IPS-15b (cell line): ENCODE measurements at regions not wholly inside any gene's neighbourhood (a gene's known extent, or its start where the extent isn't known, plus 50 kb on each side); places are given as distances from the start of the nearest gene placed in this dataset.

Experiments
- H3K27me3 ChIP-seq: one replicate; pipeline ENCODE4 v1.6.1; 2013; ENCODE audit warnings: low read length; ENCODE audit not compliant: control insufficient read depth, insufficient read depth
- H3K36me3 ChIP-seq: one replicate; pipeline ENCODE4 v1.6.1; 2013; ENCODE audit warnings: low read length; ENCODE audit not compliant: control insufficient read depth, insufficient read depth
- H3K4me1 ChIP-seq: one replicate; pipeline ENCODE4 v1.6.1; 2013; ENCODE audit warnings: mild to moderate bottlenecking, low read length; ENCODE audit not compliant: control insufficient read depth, insufficient read depth
- H3K4me3 ChIP-seq: one replicate; pipeline ENCODE4 v1.5.1; 2013; ENCODE audit warnings: low read depth, low read length
- H3K9ac ChIP-seq: one replicate; pipeline ENCODE4 v1.6.1; 2013; ENCODE audit warnings: low read depth, mild to moderate bottlenecking, low read length
- H3K9me3 ChIP-seq: one replicate; pipeline ENCODE4 v1.6.1; 2013; ENCODE audit warnings: mild to moderate bottlenecking, low read length; ENCODE audit not compliant: control insufficient read depth, insufficient read depth

DNA sequence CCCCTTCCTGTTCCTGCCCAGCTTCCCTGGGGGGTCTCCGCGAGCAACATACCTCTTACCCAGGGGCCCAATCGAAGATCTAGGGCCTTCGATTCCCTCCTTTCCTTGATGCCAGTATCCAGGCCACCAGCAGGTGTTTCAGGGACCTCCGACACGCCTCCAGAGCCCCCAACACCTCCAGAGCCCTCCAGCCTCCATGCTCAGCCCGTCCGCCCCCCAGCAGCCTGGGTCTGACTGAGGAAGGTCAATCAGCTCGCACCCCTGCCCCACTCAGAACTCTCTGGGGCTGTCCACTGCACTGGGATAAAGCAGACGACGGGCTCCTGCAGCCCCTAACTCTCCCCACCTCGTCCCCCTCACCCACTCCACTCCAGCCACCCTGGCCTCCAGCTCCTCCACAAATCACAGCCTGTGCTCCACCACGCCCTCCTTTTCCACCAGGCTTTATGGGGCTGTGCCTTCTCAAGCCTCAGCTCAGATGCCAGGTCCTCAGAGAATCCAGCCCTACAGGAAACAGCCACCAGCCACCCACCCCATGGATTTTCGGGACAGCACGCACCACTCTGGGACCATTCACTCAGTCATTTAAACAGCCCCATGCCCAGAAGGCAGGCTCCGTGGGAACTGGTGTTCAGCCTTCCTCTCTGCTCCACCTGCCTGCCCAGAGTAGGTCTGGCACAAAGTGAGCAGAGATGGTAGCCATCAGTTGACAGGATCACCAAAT is 247.1 kb downstream of the RBFOX3 start:
- Histone ChIP-seq H3K9me3 (no peaks in the 10 kb centered on the region), H3K4me3 (no peak overlapping the region), H3K4me1 (no peaks in the 10 kb centered on the region), H3K36me3 (no peaks in the 10 kb centered on the region), H3K9ac (no peak overlapping the region), H3K27me3 (no peaks in the 10 kb centered on the region)

DNA sequence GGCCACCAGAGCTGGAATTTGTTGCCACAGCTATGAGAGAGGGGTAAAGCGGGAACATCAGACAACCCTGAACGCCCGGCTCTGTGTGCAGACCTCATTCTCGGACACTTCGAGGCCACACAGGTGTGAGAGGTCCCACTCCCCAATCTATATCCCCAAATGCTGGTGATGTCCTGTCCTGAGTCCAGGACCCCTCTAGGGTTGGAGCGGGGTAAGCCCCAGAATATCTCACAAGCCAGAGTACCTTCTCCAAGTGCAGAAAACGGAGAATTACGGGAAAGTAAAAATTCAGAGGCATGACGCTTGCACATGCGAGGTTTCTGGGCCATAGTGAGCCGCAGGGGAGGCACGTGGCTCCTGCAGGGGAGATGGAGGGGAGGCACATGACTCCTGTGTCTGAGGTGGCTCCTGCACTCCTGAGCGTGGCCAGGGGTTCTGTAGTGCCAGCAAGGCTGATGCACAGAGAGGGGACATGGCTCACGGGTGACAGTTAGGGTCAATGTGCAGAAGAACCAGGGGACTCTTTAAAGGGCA is 248.0 kb downstream of the RBFOX3 start:
- Histone ChIP-seq H3K9ac (no peak overlapping the region), H3K36me3 (no peaks in the 10 kb centered on the region), H3K27me3 (no peaks in the 10 kb centered on the region), H3K4me1 (no peaks in the 10 kb centered on the region), H3K4me3 (no peak overlapping the region), H3K9me3 (no peaks in the 10 kb centered on the region)

DNA sequence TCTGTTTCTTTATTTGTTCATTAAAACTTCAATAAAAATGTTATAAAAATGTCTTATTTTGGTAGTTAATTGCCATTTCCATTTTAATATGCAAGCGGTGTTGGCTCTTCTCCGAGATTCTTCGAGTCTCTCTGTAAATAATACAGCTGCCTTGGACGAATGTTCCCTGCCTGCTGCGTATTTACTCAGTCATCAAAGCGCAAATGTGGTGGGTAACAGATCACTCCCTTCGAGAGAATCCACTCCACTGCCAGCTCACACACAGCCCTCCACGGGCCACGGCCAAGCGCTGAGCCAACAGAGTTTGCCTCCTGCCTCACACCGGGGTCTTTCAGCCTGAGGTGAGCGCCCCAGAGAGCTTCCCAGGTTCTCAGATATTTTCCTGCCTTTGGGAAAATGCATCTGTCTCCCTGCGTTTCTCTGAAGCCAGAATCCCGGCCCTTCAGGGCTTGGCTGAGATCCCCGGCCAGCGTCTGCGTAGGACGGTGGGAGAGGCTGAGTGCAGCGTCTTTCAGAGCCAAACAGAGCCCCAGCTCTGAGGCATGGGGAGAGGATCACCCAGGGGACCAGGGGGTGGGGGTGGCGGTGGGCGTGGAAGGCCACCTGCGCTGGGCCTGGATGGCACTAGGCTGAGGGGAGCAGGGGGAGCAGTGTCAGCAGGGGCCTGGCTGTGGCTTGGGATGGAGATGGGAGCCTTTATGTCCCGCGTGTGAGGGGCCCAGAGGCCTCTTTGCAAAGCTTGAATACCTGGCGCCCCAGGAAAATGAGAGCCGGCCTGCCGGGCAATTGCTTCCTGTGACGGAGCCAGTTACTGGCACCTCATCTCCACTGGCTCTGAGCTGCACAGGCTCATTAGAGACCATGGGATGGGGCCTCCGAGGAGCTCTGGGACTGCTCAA is 248.7 kb downstream of the RBFOX3 start:
- Histone ChIP-seq H3K9ac (no peak overlapping the region), H3K36me3 (no peaks in the 10 kb centered on the region), H3K9me3 (no peaks in the 10 kb centered on the region), H3K27me3 (no peaks in the 10 kb centered on the region), H3K4me1 (no peaks in the 10 kb centered on the region), H3K4me3 (no peak overlapping the region)

- Histone ChIP-seq H3K9ac (no peak overlapping the region), H3K36me3 (no peaks in the 10 kb centered on the region), H3K27me3 (no peaks in the 10 kb centered on the region), H3K9me3 (no peaks in the 10 kb centered on the region), H3K4me3 (no peak overlapping the region), H3K4me1 (no peaks in the 10 kb centered on the region)
These were observed 249.6 kb downstream of the RBFOX3 start for GRCh38 chr17:79361221-79361734.

DNA sequence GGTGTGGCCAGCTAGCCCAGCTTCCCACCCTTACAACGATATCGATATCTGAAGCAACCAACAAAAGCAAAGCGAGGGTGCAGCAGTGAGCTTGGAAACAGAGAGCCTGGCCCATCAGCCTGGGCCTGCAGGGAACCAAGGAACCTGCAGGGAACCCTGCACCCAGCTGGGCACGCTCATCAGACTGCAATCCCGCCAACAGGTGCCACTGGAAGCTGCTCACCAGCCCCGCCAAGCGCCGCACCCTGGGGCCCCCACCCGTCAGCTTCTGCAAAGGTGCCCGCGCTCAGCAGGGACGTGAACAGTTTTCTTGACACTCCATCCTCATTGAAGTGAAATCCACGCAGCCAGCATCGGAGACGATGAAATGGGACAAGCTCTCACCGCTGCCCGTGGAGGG is 250.7 kb downstream of the RBFOX3 start:
- Histone ChIP-seq H3K4me1 (no peaks in the 10 kb centered on the region), H3K9ac (no peak overlapping the region), H3K4me3 (no peak overlapping the region), H3K36me3 (no peaks in the 10 kb centered on the region), H3K27me3 (no peaks in the 10 kb centered on the region), H3K9me3 (no peaks in the 10 kb centered on the region)

DNA sequence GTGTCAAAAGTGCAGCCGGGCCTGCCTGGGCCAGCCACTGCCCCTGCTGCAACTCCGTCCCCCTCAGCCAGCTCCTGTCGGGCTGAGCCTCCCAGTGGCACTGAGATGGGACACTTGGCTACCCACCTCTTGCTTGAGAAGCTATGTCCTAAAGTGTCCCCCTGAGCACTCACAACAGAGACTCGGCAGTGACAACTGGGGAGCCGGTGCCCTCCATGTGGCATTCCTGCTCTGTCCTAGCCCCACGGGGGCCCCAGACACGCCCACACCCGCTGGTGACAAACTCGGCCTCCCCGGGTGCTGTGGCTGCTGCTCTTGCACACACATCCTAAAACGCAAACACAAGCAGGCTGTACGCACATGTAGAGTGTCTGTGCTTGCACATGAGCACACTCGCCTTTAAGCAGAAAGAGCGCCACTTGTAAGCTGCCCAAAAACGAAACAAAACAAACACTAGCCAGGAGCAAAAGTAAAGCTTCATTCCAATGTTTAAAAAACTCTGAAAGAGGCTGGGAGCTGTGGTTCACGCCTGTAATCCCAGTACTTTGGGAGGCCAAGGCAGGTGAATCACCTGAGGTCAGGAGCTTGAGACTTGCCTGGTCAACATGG is 253.9 kb downstream of the RBFOX3 start:
- Histone ChIP-seq H3K9ac (no peak overlapping the region), H3K9me3 (no peaks in the 10 kb centered on the region), H3K27me3 (no peaks in the 10 kb centered on the region), H3K4me1 (no peaks in the 10 kb centered on the region), H3K4me3 (no peak overlapping the region), H3K36me3 (no peaks in the 10 kb centered on the region)

- Histone ChIP-seq H3K27me3 (no peaks in the 10 kb centered on the region), H3K4me3 (no peak overlapping the region), H3K36me3 (no peaks in the 10 kb centered on the region), H3K4me1 (no peaks in the 10 kb centered on the region), H3K9me3 (no peaks in the 10 kb centered on the region), H3K9ac (no peak overlapping the region)
These were observed 255.7 kb downstream of the RBFOX3 start for GRCh38 chr17:79355165-79355564.

DNA sequence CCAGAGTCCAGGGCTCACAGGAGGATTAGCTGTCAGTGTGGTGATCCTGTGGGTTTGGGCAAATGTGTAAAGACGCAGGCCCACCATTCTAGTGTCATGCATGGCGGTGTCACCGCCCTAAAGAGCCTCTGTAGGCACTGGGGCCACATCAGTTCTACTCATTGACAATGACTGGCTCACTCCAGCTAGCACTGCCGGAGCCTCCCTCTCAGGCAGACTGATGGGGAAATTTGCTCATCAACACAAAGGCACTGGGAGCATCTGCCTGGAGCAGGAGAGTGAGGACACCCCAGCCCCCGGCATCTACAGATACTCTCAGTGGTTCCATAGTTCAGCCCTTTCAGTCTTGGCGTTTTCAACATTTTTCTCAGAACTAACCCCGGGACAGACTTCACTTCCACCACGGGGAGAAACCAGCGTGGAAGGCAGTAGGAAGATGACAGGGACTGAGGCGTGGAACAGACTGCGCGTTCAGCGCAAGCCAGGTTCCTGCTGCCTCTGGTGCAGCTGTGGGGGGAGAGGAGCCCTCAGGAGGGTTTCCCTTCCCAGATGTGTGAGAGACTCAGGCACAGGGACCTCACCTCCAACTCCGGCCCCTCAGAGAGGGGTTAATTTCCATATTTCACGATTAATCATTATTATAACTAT is 256.6 kb downstream of the RBFOX3 start:
- Histone ChIP-seq H3K36me3 (no peaks in the 10 kb centered on the region), H3K4me1 (no peaks in the 10 kb centered on the region), H3K4me3 (no peak overlapping the region), H3K9ac (no peak overlapping the region), H3K9me3 (no peaks in the 10 kb centered on the region), H3K27me3 (no peaks in the 10 kb centered on the region)

- Histone ChIP-seq H3K4me1 (no peaks in the 10 kb centered on the region), H3K9me3 (no peaks in the 10 kb centered on the region), H3K4me3 (no peak overlapping the region), H3K9ac (no peak overlapping the region), H3K36me3 (no peaks in the 10 kb centered on the region), H3K27me3 (no peaks in the 10 kb centered on the region)
These were observed 257.3 kb downstream of the RBFOX3 start for GRCh38 chr17:79353548-79353947.

GRCh38 chr17:79353016-79353415 is 257.8 kb downstream of the RBFOX3 start:
- Histone ChIP-seq H3K36me3 (no peaks in the 10 kb centered on the region), H3K4me1 (no peaks in the 10 kb centered on the region), H3K27me3 (no peaks in the 10 kb centered on the region), H3K9me3 (no peaks in the 10 kb centered on the region), H3K9ac (no peak overlapping the region), H3K4me3 (no peak overlapping the region)

- H3K4me1 ChIP-seq, result no peaks in the 10 kb centered on the region
- no peaks in the 10 kb centered on the region for H3K9me3 ChIP-seq
- H3K27me3 ChIP-seq, result no peaks in the 10 kb centered on the region
- no peak overlapping the region for H3K9ac ChIP-seq
- no peak overlapping the region for H3K4me3 ChIP-seq
- no peaks in the 10 kb centered on the region for H3K36me3 ChIP-seq
These were observed 260.3 kb downstream of the RBFOX3 start for GRCh38 chr17:79350533-79350932.
